ENCODE measurements at regions not wholly inside any gene's neighbourhood (a gene's known extent, or its start where the extent isn't known, plus 50 kb on each side); places are given as distances from the start of the nearest gene placed in this dataset.

DNA sequence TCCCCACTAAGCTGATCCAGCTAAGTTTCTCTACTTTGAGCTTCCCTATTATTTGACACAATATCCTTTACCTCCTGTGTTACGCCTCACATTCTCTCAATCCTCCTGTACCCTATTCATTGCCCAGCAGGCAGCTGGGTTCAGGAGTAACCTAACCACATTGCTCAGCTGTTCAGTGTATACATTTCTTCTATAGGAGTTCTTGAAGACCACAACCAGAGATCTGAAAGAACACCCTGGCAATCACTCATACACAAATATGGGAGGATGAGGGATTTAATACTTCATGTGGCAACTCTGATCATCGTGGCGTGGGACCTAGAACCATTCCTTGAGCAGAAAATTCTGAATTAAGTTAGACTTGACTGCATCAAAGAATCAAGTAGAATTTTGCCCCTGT lies 346.8 kb upstream of the ARPP21 start:
- Histone ChIP-seq H3K27ac (ENCODE audit: control insufficient read depth, insufficient read depth, low read length) (no peak overlapping the region), H3K4me3 (ENCODE audit: control insufficient read depth in 2 of 3, extremely low read depth in 1 of 3, insufficient read depth in 2 of 3, low read depth in 1 of 3, low read length in 3 of 3) (no peak overlapping the region), H3K4me2 (ENCODE audit: control insufficient read depth, extremely low read depth, insufficient read depth, low read depth, low read length) (no peak overlapping the region), H2AFZ (ENCODE audit: control insufficient read depth, low read length) (no peak overlapping the region), H4K20me1 (ENCODE audit: control insufficient read depth, extremely low read depth, insufficient read depth, low read length) (no peaks in the 10 kb centered on the region), H3K27me3 (ENCODE audit: control insufficient read depth, extremely low read depth, insufficient read depth, low read length) (no peaks in the 10 kb centered on the region), H3K9me3 (ENCODE audit: control insufficient read depth, low read depth, low read length) (no peaks in the 10 kb centered on the region), H3K9me1 (ENCODE audit: control insufficient read depth, extremely low read depth, insufficient read depth, low read length) (no peaks in the 10 kb centered on the region), H3K4me1 (ENCODE audit: control insufficient read depth, extremely low read depth, insufficient read depth, low read length) (no peaks in the 10 kb centered on the region), H3K36me3 (ENCODE audit: control insufficient read depth in 2 of 2, extremely low read depth in 1 of 2, insufficient read depth in 2 of 2, low read length in 2 of 2) (no peaks in the 10 kb centered on the region), H3K79me2 (ENCODE audit: control insufficient read depth, insufficient read depth, low read length) (no peaks in the 10 kb centered on the region), H3K9ac (ENCODE audit: control insufficient read depth, extremely low read depth, insufficient read depth, low read length) (no peak overlapping the region)
- dilution Hi-C loops (cut with MboI; ENCODE audit: extremely low pct_ligation_motif_present, low sequenced_read_pairs), result no loop called here
- FAIRE-seq (no peak), DNase-seq (ENCODE audit: low read depth, low spot score) (no peak)
- TF ChIP-seq, protein P1, sequence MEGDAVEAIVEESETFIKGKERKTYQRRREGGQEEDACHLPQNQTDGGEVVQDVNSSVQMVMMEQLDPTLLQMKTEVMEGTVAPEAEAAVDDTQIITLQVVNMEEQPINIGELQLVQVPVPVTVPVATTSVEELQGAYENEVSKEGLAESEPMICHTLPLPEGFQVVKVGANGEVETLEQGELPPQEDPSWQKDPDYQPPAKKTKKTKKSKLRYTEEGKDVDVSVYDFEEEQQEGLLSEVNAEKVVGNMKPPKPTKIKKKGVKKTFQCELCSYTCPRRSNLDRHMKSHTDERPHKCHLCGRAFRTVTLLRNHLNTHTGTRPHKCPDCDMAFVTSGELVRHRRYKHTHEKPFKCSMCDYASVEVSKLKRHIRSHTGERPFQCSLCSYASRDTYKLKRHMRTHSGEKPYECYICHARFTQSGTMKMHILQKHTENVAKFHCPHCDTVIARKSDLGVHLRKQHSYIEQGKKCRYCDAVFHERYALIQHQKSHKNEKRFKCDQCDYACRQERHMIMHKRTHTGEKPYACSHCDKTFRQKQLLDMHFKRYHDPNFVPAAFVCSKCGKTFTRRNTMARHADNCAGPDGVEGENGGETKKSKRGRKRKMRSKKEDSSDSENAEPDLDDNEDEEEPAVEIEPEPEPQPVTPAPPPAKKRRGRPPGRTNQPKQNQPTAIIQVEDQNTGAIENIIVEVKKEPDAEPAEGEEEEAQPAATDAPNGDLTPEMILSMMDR (optimal IDR thresholded peaks at IDR 0.05 in 1 of 3, IDR thresholded peaks at IDR 0.05 in 1 of 3, conservative IDR thresholded peaks at IDR 0.05 in 1 of 3; ENCODE audit: extremely low read depth in 1 of 3, insufficient read depth in 2 of 3, low read length in 3 of 3), result no peak
- no peak for TF ChIP-seq EZH2 (IDR thresholded peaks at IDR 0.05; ENCODE audit: low read length)

DNA sequence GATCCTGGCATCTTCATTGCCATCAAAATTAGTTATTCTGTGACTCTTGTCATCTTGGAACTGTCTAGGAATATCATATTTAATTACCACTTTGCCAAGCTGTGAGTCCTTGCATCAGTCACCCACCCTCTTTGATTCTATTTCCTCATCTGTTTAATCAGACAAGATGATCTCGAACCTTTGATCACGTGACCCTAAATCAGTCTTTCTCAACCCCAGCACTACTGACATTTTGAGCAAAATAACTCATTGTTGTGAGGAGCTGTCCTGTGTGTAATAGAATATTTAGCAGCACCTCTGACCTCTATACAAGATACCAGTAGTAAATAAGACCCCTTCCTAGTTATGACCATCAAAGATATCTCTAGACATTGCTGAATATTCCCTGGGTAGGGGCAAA lies 343.4 kb upstream of the ARPP21 start:
- Histone ChIP-seq H3K9me3 (ENCODE audit: control insufficient read depth, low read depth, low read length) (no peaks in the 10 kb centered on the region), H3K4me2 (ENCODE audit: control insufficient read depth, extremely low read depth, insufficient read depth, low read depth, low read length) (no peak overlapping the region), H3K9me1 (ENCODE audit: control insufficient read depth, extremely low read depth, insufficient read depth, low read length) (no peaks in the 10 kb centered on the region), H3K9ac (ENCODE audit: control insufficient read depth, extremely low read depth, insufficient read depth, low read length) (no peak overlapping the region), H3K4me1 (ENCODE audit: control insufficient read depth, extremely low read depth, insufficient read depth, low read length) (no peaks in the 10 kb centered on the region), H3K27ac (ENCODE audit: control insufficient read depth, insufficient read depth, low read length) (no peak overlapping the region), H3K79me2 (ENCODE audit: control insufficient read depth, insufficient read depth, low read length) (no peaks in the 10 kb centered on the region), H3K36me3 (ENCODE audit: control insufficient read depth in 2 of 2, extremely low read depth in 1 of 2, insufficient read depth in 2 of 2, low read length in 2 of 2) (no peaks in the 10 kb centered on the region), H4K20me1 (ENCODE audit: control insufficient read depth, extremely low read depth, insufficient read depth, low read length) (no peaks in the 10 kb centered on the region), H2AFZ (ENCODE audit: control insufficient read depth, low read length) (no peak overlapping the region), H3K4me3 (ENCODE audit: control insufficient read depth in 2 of 3, extremely low read depth in 1 of 3, insufficient read depth in 2 of 3, low read depth in 1 of 3, low read length in 3 of 3) (no peak overlapping the region), H3K27me3 (ENCODE audit: control insufficient read depth, extremely low read depth, insufficient read depth, low read length) (no peaks in the 10 kb centered on the region)
- no peak for TF ChIP-seq EZH2 (IDR thresholded peaks at IDR 0.05; ENCODE audit: low read length)
- TF ChIP-seq, protein P1 (optimal IDR thresholded peaks at IDR 0.05 in 1 of 3, IDR thresholded peaks at IDR 0.05 in 1 of 3, conservative IDR thresholded peaks at IDR 0.05 in 1 of 3; ENCODE audit: extremely low read depth in 1 of 3, insufficient read depth in 2 of 3, low read length in 3 of 3), result no peak
- dilution Hi-C loops (cut with MboI; ENCODE audit: extremely low pct_ligation_motif_present, low sequenced_read_pairs), result no loop called here
- no peak for FAIRE-seq
- DNase-seq (ENCODE audit: low read depth, low spot score), result no peak

Measured in keratinocyte (primary cell).